DOHH2 (cell line): ENCODE measurements at regions not wholly inside any gene's neighbourhood (a gene's known extent, or its start where the extent isn't known, plus 50 kb on each side); places are given as distances from the start of the nearest gene placed in this dataset.

Experiments used
- EZH2phosphoT487 ChIP-seq: fragments of 200-600 bp; sonication (generic); IDR thresholded peaks from 2 replicates; pipeline ENCODE4 v1.6.1; 2017; ENCODE audit warnings: borderline replicate concordance, mild to moderate bottlenecking, antibody characterized with exemption, low read length, moderate library complexity, mixed read lengths
- TF ChIP-seq, protein P1 (sequence below): fragments of 200-600 bp; sonication (generic); IDR thresholded peaks from one replicate; pipeline ENCODE4 v1.5.1; 2014; ENCODE audit warnings: antibody characterized with exemption, mild to moderate bottlenecking, low read depth, low read length; ENCODE audit not compliant: poor library complexity, severe bottlenecking

DNA sequence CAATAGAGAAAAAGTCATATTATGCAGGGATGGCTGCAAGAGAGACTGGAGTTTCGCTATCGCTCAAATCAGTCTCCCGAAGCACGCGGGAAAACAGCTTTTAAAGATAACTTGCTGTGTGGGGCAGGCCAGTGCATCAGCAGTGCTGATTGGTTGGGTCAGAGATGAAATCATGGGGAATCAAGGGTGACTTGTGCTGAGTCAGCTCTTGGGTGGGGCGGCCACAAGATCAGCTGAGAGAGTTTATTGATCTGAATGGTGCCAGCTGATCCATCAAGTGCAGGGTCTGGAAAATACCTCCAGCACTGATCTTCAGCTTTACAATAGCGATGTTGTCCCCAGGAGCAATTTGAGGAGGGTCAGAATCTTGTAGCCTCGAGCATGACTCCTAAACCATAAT, 430.5 kb downstream of the RBFOX1 start:
- TF ChIP-seq, protein P1, sequence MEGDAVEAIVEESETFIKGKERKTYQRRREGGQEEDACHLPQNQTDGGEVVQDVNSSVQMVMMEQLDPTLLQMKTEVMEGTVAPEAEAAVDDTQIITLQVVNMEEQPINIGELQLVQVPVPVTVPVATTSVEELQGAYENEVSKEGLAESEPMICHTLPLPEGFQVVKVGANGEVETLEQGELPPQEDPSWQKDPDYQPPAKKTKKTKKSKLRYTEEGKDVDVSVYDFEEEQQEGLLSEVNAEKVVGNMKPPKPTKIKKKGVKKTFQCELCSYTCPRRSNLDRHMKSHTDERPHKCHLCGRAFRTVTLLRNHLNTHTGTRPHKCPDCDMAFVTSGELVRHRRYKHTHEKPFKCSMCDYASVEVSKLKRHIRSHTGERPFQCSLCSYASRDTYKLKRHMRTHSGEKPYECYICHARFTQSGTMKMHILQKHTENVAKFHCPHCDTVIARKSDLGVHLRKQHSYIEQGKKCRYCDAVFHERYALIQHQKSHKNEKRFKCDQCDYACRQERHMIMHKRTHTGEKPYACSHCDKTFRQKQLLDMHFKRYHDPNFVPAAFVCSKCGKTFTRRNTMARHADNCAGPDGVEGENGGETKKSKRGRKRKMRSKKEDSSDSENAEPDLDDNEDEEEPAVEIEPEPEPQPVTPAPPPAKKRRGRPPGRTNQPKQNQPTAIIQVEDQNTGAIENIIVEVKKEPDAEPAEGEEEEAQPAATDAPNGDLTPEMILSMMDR = no peak
- no peak for TF ChIP-seq EZH2phosphoT487
